GM23338 (cell line): ENCODE measurements at regions not wholly inside any gene's neighbourhood (a gene's known extent, or its start where the extent isn't known, plus 50 kb on each side); places are given as distances from the start of the nearest gene placed in this dataset.
"Not testable (repeated sequence)": the region's sequence is repeated elsewhere in the genome, so short reads cannot be mapped to it uniquely, and the experiment has no call there.

Experiments used
- CREB1 ChIP-seq: fragments of 250-450 bp; sonication (Bioruptor Pico); IDR thresholded peaks from 2 replicates; pipeline ENCODE4 v1.5.0; 2020; ENCODE audit warnings: low read depth, mild to moderate bottlenecking, moderate library complexity
- EZH2 ChIP-seq: fragments of 200-600 bp; sonication (generic); IDR thresholded peaks from one replicate; pipeline ENCODE4 v1.8.0; 2017; ENCODE audit warnings: antibody characterized with exemption, mild to moderate bottlenecking, low read depth; ENCODE audit not compliant: unreplicated experiment
- EZH2phosphoT487 ChIP-seq: fragments of 200-600 bp; sonication (generic); IDR thresholded peaks from one replicate; pipeline ENCODE4 v1.8.1; 2018; ENCODE audit warnings: antibody characterized with exemption; ENCODE audit not compliant: unreplicated experiment
- JUNB ChIP-seq: IDR thresholded peaks from one replicate; pipeline ENCODE4 v1.6.1; 2016; ENCODE audit warnings: antibody characterized with exemption; ENCODE audit not compliant: unreplicated experiment
- NANOG ChIP-seq: IDR thresholded peaks from 2 replicates; pipeline ENCODE4 v1.6.1; 2016; ENCODE audit warnings: antibody characterized with exemption, borderline replicate concordance
- POLR2AphosphoS5 ChIP-seq: IDR thresholded peaks from 2 replicates; pipeline ENCODE4 v1.6.1; 2016; ENCODE audit warnings: antibody characterized with exemption, low read depth
- STAT1 ChIP-seq: IDR thresholded peaks from one replicate; pipeline ENCODE4 v1.6.1; 2016; ENCODE audit warnings: antibody characterized with exemption; ENCODE audit not compliant: unreplicated experiment
- ZNF114 ChIP-seq: fragments of 250-450 bp; sonication (Bioruptor Pico); IDR thresholded peaks from 2 replicates; pipeline ENCODE4 v1.5.0; 2020; ENCODE audit warnings: mild to moderate bottlenecking, moderate library complexity
- ZNF331 ChIP-seq: fragments of 250-450 bp; sonication (Bioruptor Pico); IDR thresholded peaks from 2 replicates; pipeline ENCODE4 v1.5.0; 2020; ENCODE audit warnings: low read depth, mild to moderate bottlenecking, moderate library complexity
- TF ChIP-seq, protein P1 (sequence below), 2 experiments: fragments of 200-600 bp in 1 of 2; sonication (generic) in 1 of 2; conservative IDR thresholded peaks; 2 replicates each; pipeline versions ENCODE4 v1.5.1 to v1.6.1; 2016 to 2017; ENCODE audit warnings: antibody characterized with exemption in 2 of 2, low read depth in 2 of 2, mild to moderate bottlenecking in 2 of 2, moderate library complexity in 1 of 2
- TF ChIP-seq, protein P2 (sequence below): IDR thresholded peaks from one replicate; pipeline ENCODE4 v1.6.1; 2018; ENCODE audit warnings: antibody characterized with exemption; ENCODE audit not compliant: unreplicated experiment
- TF ChIP-seq, protein P3 (sequence below): IDR thresholded peaks from 2 replicates; pipeline ENCODE4 v1.6.1; 2016; ENCODE audit warnings: antibody characterized with exemption
- TF ChIP-seq, protein P4 (sequence below): fragments of 250-450 bp; sonication (Bioruptor Pico); IDR thresholded peaks from 2 replicates; pipeline ENCODE4 v1.5.0; 2020; ENCODE audit warnings: mild to moderate bottlenecking, moderate library complexity

DNA sequence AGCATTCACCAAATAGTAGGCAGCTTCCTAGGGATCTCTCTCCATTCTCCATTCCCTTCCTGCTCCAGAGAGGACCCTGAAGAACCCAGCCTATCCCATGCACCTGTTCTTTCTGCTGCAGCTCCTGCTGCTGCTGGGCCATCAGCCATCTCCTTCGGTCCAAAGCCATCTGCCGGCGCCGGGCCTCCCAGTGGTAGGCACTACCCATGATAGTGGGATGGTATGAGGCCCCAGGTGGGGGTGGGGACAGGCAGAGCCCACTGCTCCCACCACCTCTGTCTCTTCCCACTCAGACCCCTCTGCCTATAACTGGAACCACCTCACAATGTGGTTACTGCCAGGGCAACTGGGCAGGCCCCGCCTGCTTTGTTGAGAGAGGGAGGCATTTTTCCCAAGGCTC is 69.3 kb upstream of the RNU2-1 start:
- TF ChIP-seq, protein P1, sequence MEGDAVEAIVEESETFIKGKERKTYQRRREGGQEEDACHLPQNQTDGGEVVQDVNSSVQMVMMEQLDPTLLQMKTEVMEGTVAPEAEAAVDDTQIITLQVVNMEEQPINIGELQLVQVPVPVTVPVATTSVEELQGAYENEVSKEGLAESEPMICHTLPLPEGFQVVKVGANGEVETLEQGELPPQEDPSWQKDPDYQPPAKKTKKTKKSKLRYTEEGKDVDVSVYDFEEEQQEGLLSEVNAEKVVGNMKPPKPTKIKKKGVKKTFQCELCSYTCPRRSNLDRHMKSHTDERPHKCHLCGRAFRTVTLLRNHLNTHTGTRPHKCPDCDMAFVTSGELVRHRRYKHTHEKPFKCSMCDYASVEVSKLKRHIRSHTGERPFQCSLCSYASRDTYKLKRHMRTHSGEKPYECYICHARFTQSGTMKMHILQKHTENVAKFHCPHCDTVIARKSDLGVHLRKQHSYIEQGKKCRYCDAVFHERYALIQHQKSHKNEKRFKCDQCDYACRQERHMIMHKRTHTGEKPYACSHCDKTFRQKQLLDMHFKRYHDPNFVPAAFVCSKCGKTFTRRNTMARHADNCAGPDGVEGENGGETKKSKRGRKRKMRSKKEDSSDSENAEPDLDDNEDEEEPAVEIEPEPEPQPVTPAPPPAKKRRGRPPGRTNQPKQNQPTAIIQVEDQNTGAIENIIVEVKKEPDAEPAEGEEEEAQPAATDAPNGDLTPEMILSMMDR (conservative IDR thresholded peaks at IDR 0.05; ENCODE audit: low read depth in 2 of 2), result not testable (repeated sequence)
- TF ChIP-seq EZH2; POLR2AphosphoS5; EZH2phosphoT487; CREB1 (CRISPR knock-in tag); ZNF331 (CRISPR knock-in tag); NANOG; STAT1; JUNB; ZNF114 (CRISPR knock-in tag): not testable (repeated sequence)
- TF ChIP-seq, protein P2, sequence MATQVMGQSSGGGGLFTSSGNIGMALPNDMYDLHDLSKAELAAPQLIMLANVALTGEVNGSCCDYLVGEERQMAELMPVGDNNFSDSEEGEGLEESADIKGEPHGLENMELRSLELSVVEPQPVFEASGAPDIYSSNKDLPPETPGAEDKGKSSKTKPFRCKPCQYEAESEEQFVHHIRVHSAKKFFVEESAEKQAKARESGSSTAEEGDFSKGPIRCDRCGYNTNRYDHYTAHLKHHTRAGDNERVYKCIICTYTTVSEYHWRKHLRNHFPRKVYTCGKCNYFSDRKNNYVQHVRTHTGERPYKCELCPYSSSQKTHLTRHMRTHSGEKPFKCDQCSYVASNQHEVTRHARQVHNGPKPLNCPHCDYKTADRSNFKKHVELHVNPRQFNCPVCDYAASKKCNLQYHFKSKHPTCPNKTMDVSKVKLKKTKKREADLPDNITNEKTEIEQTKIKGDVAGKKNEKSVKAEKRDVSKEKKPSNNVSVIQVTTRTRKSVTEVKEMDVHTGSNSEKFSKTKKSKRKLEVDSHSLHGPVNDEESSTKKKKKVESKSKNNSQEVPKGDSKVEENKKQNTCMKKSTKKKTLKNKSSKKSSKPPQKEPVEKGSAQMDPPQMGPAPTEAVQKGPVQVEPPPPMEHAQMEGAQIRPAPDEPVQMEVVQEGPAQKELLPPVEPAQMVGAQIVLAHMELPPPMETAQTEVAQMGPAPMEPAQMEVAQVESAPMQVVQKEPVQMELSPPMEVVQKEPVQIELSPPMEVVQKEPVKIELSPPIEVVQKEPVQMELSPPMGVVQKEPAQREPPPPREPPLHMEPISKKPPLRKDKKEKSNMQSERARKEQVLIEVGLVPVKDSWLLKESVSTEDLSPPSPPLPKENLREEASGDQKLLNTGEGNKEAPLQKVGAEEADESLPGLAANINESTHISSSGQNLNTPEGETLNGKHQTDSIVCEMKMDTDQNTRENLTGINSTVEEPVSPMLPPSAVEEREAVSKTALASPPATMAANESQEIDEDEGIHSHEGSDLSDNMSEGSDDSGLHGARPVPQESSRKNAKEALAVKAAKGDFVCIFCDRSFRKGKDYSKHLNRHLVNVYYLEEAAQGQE, result not testable (repeated sequence)
- TF ChIP-seq, protein P3, sequence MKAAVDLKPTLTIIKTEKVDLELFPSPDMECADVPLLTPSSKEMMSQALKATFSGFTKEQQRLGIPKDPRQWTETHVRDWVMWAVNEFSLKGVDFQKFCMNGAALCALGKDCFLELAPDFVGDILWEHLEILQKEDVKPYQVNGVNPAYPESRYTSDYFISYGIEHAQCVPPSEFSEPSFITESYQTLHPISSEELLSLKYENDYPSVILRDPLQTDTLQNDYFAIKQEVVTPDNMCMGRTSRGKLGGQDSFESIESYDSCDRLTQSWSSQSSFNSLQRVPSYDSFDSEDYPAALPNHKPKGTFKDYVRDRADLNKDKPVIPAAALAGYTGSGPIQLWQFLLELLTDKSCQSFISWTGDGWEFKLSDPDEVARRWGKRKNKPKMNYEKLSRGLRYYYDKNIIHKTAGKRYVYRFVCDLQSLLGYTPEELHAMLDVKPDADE, result not testable (repeated sequence)
- TF ChIP-seq, protein P4, sequence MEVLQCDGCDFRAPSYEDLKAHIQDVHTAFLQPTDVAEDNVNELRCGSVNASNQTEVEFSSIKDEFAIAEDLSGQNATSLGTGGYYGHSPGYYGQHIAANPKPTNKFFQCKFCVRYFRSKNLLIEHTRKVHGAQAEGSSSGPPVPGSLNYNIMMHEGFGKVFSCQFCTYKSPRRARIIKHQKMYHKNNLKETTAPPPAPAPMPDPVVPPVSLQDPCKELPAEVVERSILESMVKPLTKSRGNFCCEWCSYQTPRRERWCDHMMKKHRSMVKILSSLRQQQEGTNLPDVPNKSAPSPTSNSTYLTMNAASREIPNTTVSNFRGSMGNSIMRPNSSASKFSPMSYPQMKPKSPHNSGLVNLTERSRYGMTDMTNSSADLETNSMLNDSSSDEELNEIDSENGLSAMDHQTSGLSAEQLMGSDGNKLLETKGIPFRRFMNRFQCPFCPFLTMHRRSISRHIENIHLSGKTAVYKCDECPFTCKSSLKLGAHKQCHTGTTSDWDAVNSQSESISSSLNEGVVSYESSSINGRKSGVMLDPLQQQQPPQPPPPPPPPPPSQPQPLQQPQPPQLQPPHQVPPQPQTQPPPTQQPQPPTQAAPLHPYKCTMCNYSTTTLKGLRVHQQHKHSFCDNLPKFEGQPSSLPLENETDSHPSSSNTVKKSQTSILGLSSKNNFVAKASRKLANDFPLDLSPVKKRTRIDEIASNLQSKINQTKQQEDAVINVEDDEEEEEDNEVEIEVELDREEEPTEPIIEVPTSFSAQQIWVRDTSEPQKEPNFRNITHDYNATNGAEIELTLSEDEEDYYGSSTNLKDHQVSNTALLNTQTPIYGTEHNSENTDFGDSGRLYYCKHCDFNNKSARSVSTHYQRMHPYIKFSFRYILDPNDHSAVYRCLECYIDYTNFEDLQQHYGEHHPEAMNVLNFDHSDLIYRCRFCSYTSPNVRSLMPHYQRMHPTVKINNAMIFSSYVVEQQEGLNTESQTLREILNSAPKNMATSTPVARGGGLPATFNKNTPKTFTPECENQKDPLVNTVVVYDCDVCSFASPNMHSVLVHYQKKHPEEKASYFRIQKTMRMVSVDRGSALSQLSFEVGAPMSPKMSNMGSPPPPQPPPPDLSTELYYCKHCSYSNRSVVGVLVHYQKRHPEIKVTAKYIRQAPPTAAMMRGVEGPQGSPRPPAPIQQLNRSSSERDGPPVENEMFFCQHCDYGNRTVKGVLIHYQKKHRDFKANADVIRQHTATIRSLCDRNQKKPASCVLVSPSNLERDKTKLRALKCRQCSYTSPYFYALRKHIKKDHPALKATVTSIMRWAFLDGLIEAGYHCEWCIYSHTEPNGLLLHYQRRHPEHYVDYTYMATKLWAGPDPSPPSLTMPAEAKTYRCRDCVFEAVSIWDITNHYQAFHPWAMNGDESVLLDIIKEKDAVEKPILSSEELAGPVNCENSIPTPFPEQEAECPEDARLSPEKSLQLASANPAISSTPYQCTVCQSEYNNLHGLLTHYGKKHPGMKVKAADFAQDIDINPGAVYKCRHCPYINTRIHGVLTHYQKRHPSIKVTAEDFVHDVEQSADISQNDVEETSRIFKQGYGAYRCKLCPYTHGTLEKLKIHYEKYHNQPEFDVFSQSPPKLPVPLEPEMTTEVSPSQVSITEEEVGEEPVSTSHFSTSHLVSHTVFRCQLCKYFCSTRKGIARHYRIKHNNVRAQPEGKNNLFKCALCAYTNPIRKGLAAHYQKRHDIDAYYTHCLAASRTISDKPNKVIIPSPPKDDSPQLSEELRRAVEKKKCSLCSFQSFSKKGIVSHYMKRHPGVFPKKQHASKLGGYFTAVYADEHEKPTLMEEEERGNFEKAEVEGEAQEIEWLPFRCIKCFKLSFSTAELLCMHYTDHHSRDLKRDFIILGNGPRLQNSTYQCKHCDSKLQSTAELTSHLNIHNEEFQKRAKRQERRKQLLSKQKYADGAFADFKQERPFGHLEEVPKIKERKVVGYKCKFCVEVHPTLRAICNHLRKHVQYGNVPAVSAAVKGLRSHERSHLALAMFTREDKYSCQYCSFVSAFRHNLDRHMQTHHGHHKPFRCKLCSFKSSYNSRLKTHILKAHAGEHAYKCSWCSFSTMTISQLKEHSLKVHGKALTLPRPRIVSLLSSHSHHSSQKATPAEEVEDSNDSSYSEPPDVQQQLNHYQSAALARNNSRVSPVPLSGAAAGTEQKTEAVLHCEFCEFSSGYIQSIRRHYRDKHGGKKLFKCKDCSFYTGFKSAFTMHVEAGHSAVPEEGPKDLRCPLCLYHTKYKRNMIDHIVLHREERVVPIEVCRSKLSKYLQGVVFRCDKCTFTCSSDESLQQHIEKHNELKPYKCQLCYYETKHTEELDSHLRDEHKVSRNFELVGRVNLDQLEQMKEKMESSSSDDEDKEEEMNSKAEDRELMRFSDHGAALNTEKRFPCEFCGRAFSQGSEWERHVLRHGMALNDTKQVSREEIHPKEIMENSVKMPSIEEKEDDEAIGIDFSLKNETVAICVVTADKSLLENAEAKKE (CRISPR knock-in tag), result not testable (repeated sequence)
